ENCODE measurements at regions not wholly inside any gene's neighbourhood (a gene's known extent, or its start where the extent isn't known, plus 50 kb on each side); places are given as distances from the start of the nearest gene placed in this dataset.

DNA sequence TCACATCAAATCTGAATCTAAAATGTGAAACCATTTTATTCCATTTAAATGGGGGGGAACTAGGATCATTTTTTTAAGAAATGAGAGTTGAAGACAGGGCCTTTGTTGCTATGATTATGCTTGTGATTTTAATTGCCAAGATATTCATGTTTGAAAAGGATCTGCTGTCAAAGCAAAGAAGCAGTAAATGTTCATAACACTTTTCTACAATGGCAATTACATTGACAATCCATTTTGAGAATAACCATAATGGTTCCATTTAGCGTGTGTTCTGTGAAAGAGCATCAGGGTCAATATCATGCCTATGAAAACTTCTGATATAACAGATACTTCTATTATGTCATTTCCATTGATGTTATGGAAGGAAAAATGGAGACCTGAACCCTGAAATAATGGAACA lies 745.8 kb upstream of the SGO1 start:
- TF ChIP-seq, protein P1, sequence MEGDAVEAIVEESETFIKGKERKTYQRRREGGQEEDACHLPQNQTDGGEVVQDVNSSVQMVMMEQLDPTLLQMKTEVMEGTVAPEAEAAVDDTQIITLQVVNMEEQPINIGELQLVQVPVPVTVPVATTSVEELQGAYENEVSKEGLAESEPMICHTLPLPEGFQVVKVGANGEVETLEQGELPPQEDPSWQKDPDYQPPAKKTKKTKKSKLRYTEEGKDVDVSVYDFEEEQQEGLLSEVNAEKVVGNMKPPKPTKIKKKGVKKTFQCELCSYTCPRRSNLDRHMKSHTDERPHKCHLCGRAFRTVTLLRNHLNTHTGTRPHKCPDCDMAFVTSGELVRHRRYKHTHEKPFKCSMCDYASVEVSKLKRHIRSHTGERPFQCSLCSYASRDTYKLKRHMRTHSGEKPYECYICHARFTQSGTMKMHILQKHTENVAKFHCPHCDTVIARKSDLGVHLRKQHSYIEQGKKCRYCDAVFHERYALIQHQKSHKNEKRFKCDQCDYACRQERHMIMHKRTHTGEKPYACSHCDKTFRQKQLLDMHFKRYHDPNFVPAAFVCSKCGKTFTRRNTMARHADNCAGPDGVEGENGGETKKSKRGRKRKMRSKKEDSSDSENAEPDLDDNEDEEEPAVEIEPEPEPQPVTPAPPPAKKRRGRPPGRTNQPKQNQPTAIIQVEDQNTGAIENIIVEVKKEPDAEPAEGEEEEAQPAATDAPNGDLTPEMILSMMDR (conservative IDR thresholded peaks at IDR 0.05; ENCODE audit: low read depth in 2 of 2), result no peak
- TF ChIP-seq POLR2AphosphoS5 (IDR thresholded peaks at IDR 0.05; ENCODE audit: low read depth) (no peak), JUNB (IDR thresholded peaks at IDR 0.05; ENCODE audit: unreplicated experiment) (no peak), EZH2 (IDR thresholded peaks at IDR 0.05; ENCODE audit: low read depth, unreplicated experiment) (no peak), ZNF331 (CRISPR knock-in tag; IDR thresholded peaks at IDR 0.05; ENCODE audit: low read depth) (no peak)
- TF ChIP-seq, protein P2, sequence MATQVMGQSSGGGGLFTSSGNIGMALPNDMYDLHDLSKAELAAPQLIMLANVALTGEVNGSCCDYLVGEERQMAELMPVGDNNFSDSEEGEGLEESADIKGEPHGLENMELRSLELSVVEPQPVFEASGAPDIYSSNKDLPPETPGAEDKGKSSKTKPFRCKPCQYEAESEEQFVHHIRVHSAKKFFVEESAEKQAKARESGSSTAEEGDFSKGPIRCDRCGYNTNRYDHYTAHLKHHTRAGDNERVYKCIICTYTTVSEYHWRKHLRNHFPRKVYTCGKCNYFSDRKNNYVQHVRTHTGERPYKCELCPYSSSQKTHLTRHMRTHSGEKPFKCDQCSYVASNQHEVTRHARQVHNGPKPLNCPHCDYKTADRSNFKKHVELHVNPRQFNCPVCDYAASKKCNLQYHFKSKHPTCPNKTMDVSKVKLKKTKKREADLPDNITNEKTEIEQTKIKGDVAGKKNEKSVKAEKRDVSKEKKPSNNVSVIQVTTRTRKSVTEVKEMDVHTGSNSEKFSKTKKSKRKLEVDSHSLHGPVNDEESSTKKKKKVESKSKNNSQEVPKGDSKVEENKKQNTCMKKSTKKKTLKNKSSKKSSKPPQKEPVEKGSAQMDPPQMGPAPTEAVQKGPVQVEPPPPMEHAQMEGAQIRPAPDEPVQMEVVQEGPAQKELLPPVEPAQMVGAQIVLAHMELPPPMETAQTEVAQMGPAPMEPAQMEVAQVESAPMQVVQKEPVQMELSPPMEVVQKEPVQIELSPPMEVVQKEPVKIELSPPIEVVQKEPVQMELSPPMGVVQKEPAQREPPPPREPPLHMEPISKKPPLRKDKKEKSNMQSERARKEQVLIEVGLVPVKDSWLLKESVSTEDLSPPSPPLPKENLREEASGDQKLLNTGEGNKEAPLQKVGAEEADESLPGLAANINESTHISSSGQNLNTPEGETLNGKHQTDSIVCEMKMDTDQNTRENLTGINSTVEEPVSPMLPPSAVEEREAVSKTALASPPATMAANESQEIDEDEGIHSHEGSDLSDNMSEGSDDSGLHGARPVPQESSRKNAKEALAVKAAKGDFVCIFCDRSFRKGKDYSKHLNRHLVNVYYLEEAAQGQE (IDR thresholded peaks at IDR 0.05; ENCODE audit: unreplicated experiment), result no peak
